GM19397 (cell line): ENCODE measurements at regions not wholly inside any gene's neighbourhood (a gene's known extent, or its start where the extent isn't known, plus 50 kb on each side); places are given as distances from the start of the nearest gene placed in this dataset.

Source experiments
- ATAC-seq: cut with Tn5 transposase; IDR thresholded peaks from one replicate; pipeline ENCODE4 v1.9.1; 2021; ENCODE audit warnings: mild to moderate bottlenecking, moderate library complexity; ENCODE audit not compliant: unreplicated experiment

- ATAC-seq: no peak
Observed at GRCh38 chr4:43343298-43343697, 450.8 kb downstream of the GRXCR1 start.

GRCh38 chr4:43345323-43345925 is 452.9 kb downstream of the GRXCR1 start:
- no peak for ATAC-seq

GRCh38 chr4:43348591-43348990 is 456.1 kb downstream of the GRXCR1 start:
- no peak for ATAC-seq

- ATAC-seq: no peak
Observed at GRCh38 chr4:43351970-43352806, 459.7 kb downstream of the GRXCR1 start.

DNA sequence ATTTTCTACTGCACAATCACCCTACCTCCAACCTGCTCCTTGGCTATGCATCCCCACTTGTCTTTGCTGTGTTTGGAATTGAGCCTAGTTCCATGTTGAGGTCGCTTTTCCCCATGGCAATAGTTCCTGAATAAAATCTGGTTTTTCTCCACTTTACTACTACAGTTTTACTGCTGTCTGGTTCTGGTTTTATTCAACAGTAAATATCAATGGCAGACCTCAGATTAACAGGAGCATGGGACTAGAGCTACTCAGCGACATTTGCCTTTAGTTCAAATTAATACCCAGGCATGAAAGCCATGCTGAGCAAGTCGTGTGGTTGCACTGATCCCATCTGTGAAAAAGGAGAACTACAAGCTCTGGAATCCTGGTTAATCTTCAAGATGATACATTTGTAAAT is 460.3 kb downstream of the GRXCR1 start:
- ATAC-seq: no peak

DNA sequence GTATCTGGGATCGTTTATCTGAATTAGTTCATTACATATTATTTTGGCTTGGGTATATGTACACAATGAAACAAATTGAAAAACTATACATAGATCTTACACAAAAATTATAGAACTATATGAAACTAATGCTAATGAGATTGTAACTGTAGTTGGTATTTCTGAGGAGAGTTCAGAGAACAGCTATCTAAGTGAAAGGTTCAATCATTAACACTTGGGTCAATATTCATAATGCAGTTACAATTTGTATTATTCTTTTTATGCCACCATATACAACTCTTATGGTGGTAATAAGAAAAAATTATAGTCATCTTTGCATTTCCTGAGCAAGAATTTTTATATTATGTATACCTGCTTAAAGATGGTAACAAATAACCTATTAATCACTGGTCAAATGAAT is 461.0 kb downstream of the GRXCR1 start:
- no peak for ATAC-seq

- no peak for ATAC-seq
Observed at GRCh38 chr4:43356786-43357185, 464.3 kb downstream of the GRXCR1 start.

- no peak for ATAC-seq
Observed at GRCh38 chr4:43357252-43357974, 464.9 kb downstream of the GRXCR1 start.

DNA sequence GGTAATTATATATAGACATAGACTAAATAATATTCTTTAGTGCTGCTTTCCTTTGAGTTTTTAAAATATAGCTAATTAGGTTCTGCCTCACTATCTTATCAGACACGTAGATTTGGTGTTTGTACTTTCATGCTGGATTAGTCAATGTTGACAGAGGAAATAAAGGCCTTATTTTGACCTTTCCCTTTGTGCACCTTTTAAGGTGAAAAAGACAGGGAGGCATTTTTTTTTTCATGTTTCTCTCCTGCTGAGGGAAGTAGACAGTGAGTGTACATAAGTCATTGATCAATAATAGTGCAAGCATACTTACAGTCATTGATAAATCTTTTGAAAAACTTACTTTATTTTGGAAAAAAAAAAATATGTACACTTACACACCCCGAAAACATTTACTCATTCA is 467.8 kb downstream of the GRXCR1 start:
- ATAC-seq: no peak

DNA sequence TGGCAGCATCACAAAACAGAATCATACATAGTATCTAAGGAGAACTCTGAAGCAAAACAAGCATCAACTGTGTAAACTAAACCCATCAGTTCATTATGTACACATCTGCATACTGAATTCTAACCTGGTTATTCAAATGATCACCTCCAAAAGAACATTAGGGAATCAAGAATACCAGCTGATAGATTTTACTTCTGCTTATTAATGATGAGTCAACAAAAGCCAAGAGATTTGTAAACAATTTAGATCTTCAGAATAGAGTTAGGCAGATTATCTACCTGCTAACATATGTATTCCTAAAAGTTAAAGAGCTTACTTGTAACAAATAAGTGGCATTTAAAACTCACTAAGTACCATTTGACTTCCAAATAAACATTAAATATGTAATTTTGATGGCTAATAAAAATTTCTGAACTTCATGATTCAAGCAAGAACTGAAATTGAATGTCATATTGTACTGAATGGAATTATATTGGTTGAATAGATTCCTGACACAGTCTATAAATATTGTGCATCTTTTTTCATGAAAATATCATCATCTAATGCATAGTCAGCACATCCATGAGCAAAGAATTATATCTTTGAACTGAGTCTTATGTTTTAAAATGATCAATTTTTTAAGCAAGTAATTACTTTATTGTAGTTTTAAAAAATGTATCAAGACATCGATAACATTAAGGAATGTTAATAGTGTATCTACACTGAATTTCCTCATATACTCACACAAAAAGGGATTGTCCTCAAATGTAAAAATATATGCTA is 470.5 kb downstream of the GRXCR1 start:
- no peak for ATAC-seq

GRCh38 chr4:43369036-43369594 is 476.6 kb downstream of the GRXCR1 start:
- ATAC-seq: no peak

GRCh38 chr4:43373201-43373600 is 480.7 kb downstream of the GRXCR1 start:
- no peak for ATAC-seq

DNA sequence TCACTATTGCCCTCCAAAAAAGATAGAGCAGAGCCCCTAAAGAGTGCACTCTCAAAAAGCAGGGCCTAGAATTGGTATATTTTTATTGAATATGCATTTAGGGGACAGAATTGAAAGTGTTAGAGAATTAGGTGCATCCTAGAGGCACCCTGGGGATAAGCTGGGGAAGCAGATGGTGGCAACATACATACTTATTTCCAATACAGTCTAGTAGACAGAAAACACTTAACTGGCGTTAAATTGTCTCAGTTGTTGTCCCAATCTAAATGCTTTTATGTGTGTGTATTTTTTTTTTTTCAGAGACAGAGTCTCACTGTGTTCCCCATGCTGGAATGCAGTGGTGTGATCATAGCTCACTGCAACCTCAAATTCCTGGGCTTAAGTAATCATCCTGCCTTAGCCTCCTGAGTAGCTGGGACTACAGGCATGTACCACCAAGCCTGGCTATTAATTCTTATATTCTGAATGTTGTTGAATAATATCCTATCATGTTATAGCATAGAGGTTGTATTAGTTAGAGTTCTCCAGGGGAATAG is 481.8 kb downstream of the GRXCR1 start:
- no peak for ATAC-seq

- ATAC-seq: no peak
Observed at GRCh38 chr4:43379016-43379415, 486.5 kb downstream of the GRXCR1 start.

- no peak for ATAC-seq
Observed at GRCh38 chr4:43380093-43380492, 487.6 kb downstream of the GRXCR1 start.

- ATAC-seq: no peak
Observed at GRCh38 chr4:43391069-43391468, 498.6 kb downstream of the GRXCR1 start.

GRCh38 chr4:43394976-43395375 is 502.5 kb downstream of the GRXCR1 start:
- ATAC-seq: no peak

DNA sequence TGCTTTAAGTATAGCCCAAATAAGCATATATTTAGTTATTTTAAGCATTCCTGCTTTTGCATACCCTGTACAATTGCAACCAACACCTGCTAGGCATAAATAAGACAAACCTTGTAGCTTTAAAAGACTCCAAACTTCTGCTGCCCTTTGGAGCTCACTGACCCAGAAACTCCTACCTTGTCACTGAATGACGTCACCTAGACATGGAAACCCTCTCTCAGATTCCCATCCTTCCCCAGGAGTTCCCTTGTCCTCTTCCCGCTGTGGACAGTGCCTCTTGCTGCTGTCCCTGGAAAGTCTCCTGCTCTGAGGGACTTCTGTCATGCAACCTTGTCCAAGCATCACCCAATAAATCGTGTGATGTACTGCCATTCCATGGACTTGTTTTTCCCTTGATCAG is 507.2 kb downstream of the GRXCR1 start:
- no peak for ATAC-seq

GRCh38 chr4:43402393-43402792 is 509.9 kb downstream of the GRXCR1 start:
- ATAC-seq: no peak

DNA sequence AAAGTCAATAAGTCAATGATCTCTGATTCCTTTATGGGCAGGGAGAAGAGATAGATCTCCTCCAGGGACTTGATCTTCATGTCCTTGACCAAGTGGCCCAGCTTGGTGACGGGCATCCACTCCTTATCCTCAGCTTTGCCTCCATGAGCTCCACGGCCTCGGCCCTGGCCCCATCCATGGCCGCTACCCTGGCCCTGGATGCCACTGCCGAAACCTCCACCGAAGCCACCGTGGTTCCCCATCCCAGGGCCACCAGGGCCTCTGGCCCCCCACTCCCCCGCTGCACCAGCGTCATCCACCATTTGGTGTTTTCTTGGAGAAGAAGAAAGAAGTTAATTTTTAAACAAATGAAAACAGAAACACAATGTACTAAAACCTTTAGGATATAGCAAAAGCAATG is 518.1 kb downstream of the GRXCR1 start:
- ATAC-seq: no peak

DNA sequence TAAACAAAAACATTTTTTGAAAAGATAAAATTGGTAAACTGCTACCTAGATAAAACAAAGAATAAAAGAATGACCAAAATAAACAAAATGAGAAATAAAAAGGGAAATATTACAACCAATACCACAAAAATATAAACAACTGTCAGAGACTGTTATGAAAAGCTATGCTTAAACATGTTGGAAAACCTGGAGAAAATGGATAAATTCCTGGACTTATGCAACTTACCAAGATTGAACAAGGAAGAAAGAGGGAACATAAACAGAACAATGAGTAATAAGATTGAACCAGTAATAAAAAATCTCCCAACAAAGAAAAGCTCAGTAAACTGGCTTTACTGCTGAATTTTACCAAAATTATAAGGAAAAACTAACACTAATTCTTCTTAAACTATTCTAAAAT is 518.7 kb downstream of the GRXCR1 start:
- ATAC-seq: no peak
